BE2C (cell line): ENCODE measurements at regions not wholly inside any gene's neighbourhood (a gene's known extent, or its start where the extent isn't known, plus 50 kb on each side); places are given as distances from the start of the nearest gene placed in this dataset.

Experiments
- DNase-seq: peaks from one replicate; pipeline ENCODE4 v3.0.0-alpha.2; 2020
- H3K27me3 ChIP-seq: fragments of 250-450 bp; sonication (Bioruptor Pico); 2 replicates; pipeline ENCODE4 v1.5.1; 2020; ENCODE audit warnings: mild to moderate bottlenecking
- H3K36me3 ChIP-seq: fragments of 250-450 bp; sonication (Bioruptor Pico); 2 replicates; pipeline ENCODE4 v1.5.1; 2020; ENCODE audit warnings: mild to moderate bottlenecking
- H3K4me1 ChIP-seq: fragments of 250-450 bp; sonication (Bioruptor Pico); 2 replicates; pipeline ENCODE4 v1.5.1; 2020
- H3K4me3 ChIP-seq: 2 replicates; pipeline ENCODE4 v1.5.1; 2011; ENCODE audit warnings: low read depth, low read length
- H3K9me3 ChIP-seq: fragments of 250-450 bp; sonication (Bioruptor Pico); 2 replicates; pipeline ENCODE4 v1.5.1; 2020
- TF ChIP-seq, protein P1 (sequence below): IDR thresholded peaks from 2 replicates; pipeline ENCODE4 v1.5.1; 2012; ENCODE audit warnings: mild to moderate bottlenecking, low read depth, low read length

DNA sequence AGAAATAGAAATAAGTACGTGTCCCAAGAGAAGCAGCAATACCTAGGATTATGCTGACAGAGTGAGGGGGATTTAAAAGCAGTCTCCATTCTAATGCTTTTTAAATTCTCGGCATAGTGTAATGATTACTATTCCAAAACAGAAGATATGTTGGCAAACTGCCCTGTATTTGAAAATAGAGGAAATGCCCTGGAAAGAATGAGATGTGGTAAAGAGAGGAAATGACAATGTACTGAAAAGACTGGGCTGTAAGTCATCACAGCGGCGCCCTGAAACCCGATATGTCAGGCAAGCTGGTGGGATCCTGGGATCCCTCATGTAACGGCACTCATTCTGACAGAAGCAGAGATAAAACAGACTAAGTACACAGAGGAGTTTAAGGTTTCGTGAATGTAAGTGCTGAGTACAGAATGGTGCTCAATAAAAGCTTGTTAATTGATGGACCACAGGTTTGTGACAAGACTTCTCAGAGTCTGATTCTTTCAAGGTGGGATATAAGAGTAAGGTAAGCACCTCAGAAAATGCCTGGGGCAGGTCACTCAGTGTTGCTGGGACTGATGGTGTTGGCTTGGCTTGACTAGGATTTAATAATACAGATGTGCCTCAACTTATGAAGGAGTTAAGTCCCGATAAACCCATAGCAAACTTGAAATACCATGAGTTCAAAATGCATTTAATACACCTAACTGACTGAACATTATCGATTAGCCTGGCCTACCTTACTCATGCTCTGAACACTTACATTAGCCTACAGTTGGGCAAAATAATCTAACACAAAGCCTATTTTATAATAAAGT, 91.4 kb downstream of the NFKBIZ start:
- H3K27me3 ChIP-seq = no peaks in the 10 kb centered on the region
- no peak overlapping the region for H3K4me3 ChIP-seq
- no peaks in the 10 kb centered on the region for H3K36me3 ChIP-seq
- TF ChIP-seq, protein P1, sequence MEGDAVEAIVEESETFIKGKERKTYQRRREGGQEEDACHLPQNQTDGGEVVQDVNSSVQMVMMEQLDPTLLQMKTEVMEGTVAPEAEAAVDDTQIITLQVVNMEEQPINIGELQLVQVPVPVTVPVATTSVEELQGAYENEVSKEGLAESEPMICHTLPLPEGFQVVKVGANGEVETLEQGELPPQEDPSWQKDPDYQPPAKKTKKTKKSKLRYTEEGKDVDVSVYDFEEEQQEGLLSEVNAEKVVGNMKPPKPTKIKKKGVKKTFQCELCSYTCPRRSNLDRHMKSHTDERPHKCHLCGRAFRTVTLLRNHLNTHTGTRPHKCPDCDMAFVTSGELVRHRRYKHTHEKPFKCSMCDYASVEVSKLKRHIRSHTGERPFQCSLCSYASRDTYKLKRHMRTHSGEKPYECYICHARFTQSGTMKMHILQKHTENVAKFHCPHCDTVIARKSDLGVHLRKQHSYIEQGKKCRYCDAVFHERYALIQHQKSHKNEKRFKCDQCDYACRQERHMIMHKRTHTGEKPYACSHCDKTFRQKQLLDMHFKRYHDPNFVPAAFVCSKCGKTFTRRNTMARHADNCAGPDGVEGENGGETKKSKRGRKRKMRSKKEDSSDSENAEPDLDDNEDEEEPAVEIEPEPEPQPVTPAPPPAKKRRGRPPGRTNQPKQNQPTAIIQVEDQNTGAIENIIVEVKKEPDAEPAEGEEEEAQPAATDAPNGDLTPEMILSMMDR = no peak
- peak; percentile 63 for DNase-seq
- 0 out of 2 replicates have a peak, but pooled peaks cover 4% of the 10 kb centered on the region for H3K4me1 ChIP-seq
- H3K9me3 ChIP-seq = no peaks in the 10 kb centered on the region

DNA sequence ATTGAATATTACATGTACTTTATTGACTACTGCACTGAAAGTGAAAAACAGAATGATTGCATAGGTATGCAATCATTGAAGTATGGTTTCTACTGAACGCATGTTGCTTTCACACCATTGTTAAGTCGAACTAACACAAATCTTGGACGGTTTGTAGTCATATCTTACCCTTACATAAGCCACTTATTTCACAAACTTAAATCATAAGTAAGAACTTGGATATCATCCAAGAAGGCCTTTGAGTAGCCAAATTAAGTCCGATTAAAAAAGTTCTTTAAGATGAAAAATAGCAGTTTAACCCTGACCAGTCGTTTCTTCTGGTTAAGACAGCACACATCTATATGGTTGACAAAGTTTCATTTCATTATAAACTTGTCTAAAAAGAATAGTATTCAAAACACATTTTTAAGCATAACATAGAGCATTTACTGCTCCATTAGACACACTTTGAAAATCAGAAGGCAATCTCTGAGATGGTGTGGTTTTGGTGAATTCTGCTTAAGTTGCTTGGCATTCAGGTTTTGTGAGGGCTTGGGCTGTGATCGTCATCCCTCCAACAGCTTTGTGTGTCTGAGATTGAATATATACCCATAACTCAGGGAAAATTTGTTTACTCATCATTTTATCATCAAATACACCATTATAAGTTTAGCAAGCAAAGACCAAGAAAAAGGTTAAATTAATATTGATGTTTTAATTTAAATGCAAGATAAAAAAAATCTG, 92.2 kb downstream of the NFKBIZ start:
- H3K4me3 ChIP-seq = no peak overlapping the region
- TF ChIP-seq, protein P1 = no peak
- 0 out of 2 replicates have a peak, but pooled peaks cover 4% of the 10 kb centered on the region for H3K4me1 ChIP-seq

DNA sequence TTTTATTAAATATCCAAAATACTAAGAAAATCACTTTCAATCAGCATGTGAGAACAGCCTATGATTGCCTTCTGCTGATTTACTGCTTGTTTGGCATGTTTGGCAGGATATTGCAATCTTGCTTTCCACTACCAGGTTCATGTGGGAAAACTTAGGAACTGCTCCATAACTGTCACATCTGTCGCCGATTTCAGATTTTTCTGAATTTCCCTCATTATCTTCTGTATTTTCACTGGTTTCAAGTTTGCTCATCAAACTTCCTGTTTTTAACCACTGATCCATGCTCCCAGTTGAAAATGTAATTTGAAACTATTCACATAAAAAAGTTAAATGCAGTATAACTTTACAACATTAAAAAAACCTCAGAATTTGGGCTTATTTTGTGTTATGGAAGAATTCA, 93.0 kb downstream of the NFKBIZ start:
- Histone ChIP-seq H3K36me3 (no peaks in the 10 kb centered on the region), H3K9me3 (no peaks in the 10 kb centered on the region), H3K27me3 (no peaks in the 10 kb centered on the region), H3K4me3 (no peak overlapping the region), H3K4me1 (0 out of 2 replicates have a peak, but pooled peaks cover 4% of the 10 kb centered on the region)
- TF ChIP-seq, protein P1 = no peak
- no peak for DNase-seq

More for the DNA sequence above, 92.2 kb downstream of the NFKBIZ start:
- Histone ChIP-seq H3K9me3 (no peaks in the 10 kb centered on the region), H3K27me3 (no peaks in the 10 kb centered on the region), H3K36me3 (no peaks in the 10 kb centered on the region)
- DNase-seq = no peak

DNA sequence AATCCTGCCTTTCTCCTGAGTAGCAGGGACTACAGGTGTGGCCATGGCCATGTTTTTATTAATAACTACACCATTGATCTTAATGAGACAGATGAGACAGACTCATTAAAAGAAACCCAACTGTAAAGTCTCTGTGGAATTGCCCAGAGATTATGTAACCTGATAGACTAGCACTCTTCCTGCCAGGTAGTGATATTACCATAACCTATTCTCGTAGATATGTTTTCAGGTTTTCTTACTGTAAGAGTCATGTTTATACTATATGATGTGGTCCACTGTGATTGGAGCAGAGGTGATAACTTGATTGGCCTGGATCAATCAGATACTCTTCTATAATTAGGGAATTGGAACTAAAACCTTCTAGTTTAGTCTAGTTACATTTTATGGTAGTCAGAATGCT, 93.7 kb downstream of the NFKBIZ start:
- DNase-seq = no peak
- 0 out of 2 replicates have a peak, but pooled peaks cover 4% of the 10 kb centered on the region for H3K4me1 ChIP-seq
- H3K9me3 ChIP-seq = no peaks in the 10 kb centered on the region
- no peaks in the 10 kb centered on the region for H3K27me3 ChIP-seq
- no peaks in the 10 kb centered on the region for H3K36me3 ChIP-seq
- TF ChIP-seq, protein P1 = no peak
- no peak overlapping the region for H3K4me3 ChIP-seq

DNA sequence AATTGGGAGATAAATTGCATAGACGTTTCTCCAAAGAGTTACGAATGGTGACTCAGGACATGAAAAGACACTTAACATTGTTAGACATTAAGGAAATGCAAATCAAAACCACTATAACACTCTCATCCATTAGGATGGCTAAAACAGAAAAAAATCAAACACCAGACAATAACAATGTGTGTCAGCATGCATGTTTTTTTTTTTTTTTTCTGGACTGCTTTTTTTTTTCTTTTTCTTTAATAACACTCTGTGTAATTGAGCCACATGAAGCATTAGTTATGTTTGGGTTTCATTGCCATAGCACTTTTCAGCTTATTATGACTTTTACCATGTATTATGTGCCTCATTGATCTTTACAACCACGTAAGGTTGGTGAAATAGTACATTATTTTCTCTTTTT, 95.0 kb downstream of the NFKBIZ start:
- TF ChIP-seq, protein P1 = no peak
- no peaks in the 10 kb centered on the region for H3K27me3 ChIP-seq
- H3K4me1 ChIP-seq = 0 out of 2 replicates have a peak, but pooled peaks cover 4% of the 10 kb centered on the region
- no peak overlapping the region for H3K4me3 ChIP-seq
- DNase-seq = no peak
- no peaks in the 10 kb centered on the region for H3K36me3 ChIP-seq
- H3K9me3 ChIP-seq = no peaks in the 10 kb centered on the region

DNA sequence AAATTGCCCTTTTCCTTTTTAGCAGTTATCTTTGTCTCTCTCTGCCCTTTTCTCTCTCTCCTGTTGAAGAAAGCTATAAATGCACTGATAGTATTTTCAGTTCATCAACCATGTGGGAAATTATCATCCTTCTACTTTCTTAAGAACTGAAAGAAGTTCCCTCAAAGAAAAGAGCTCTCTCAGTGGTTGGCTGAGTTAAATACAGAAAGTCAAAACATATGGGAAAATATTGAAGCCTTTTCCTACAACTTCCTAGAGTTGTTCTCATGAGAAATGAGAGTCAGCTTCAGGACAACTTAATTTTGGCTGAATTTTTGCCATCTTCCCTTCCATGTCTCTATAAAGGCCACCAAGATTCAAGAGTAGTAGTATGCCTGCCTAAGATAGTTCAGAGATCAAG, 96.7 kb downstream of the NFKBIZ start:
- no peaks in the 10 kb centered on the region for H3K4me1 ChIP-seq
- H3K36me3 ChIP-seq = no peaks in the 10 kb centered on the region
- no peaks in the 10 kb centered on the region for H3K9me3 ChIP-seq
- H3K27me3 ChIP-seq = no peaks in the 10 kb centered on the region
- no peak overlapping the region for H3K4me3 ChIP-seq
- no peak for DNase-seq
- TF ChIP-seq, protein P1 = no peak
